ENCODE measurements at regions not wholly inside any gene's neighbourhood (a gene's known extent, or its start where the extent isn't known, plus 50 kb on each side); places are given as distances from the start of the nearest gene placed in this dataset.

- TF ChIP-seq EP300 (IDR thresholded peaks at IDR 0.05) (no peak), CTCF (IDR thresholded peaks at IDR 0.05) (no peak), POLR2A (IDR thresholded peaks at IDR 0.05) (no peak)
Observed at GRCh38 chr6:151164383-151164782, 75.4 kb upstream of the AKAP12 start.

Data from tibial nerve (tissue), 4 donors.